Neural progenitor cell (in vitro differentiated cells): ENCODE measurements at regions not wholly inside any gene's neighbourhood (a gene's known extent, or its start where the extent isn't known, plus 50 kb on each side); places are given as distances from the start of the nearest gene placed in this dataset.

Source experiments
- DNase-seq: peaks from one replicate; pipeline ENCODE4 v3.0.0-alpha.2; 2016; ENCODE audit warnings: low spot score
- H2AFZ ChIP-seq: fragments of 200-600 bp; sonication (generic); replicated peaks from 2 replicates; pipeline ENCODE4 v1.6.1; 2016; ENCODE audit warnings: antibody characterized with exemption
- H3F3A ChIP-seq: fragments of 200-600 bp; sonication (generic); 2 replicates; pipeline ENCODE4 v1.6.1; 2016; ENCODE audit warnings: antibody characterized with exemption, low read depth
- H3K27ac ChIP-seq: fragments of 200-600 bp; sonication (generic); 2 replicates; pipeline ENCODE4 v1.5.1; 2016; ENCODE audit warnings: mild to moderate bottlenecking
- H3K27me3 ChIP-seq: fragments of 200-600 bp; sonication (generic); 2 replicates; pipeline ENCODE4 v1.6.1; 2016; ENCODE audit warnings: mild to moderate bottlenecking, moderate library complexity
- H3K36me3 ChIP-seq: fragments of 200-600 bp; sonication (generic); 2 replicates; pipeline ENCODE4 v1.5.1; 2016
- H3K4me1 ChIP-seq: fragments of 200-600 bp; sonication (generic); 2 replicates; pipeline ENCODE4 v1.6.1; 2016; ENCODE audit warnings: mixed run types
- H3K4me2 ChIP-seq: fragments of 200-600 bp; sonication (generic); 2 replicates; pipeline ENCODE4 v1.6.1; 2016
- H3K4me3 ChIP-seq: fragments of 200-600 bp; sonication (generic); 2 replicates; pipeline ENCODE4 v1.5.1; 2016
- H3K79me2 ChIP-seq: fragments of 200-600 bp; sonication (generic); 2 replicates; pipeline ENCODE4 v1.6.1; 2016; ENCODE audit warnings: low read depth
- H3K9ac ChIP-seq: fragments of 200-600 bp; sonication (generic); 2 replicates; pipeline ENCODE4 v1.6.1; 2016
- H3K9me3 ChIP-seq: fragments of 200-600 bp; sonication (generic); 2 replicates; pipeline ENCODE4 v1.5.1; 2016; ENCODE audit warnings: low read depth
- H4K20me1 ChIP-seq: fragments of 200-600 bp; sonication (generic); 2 replicates; pipeline ENCODE4 v1.6.1; 2016; ENCODE audit warnings: low read depth
- H3K27ac Mint-ChIP-seq: 3 replicates; pipeline ENCODE4 v1.8.0; 2021; ENCODE audit warnings: mixed read lengths
- H3K27me3 Mint-ChIP-seq: 2 replicates; pipeline ENCODE4 v1.8.0; 2022; ENCODE audit warnings: low read depth, mild to moderate bottlenecking, inconsistent platforms, moderate library complexity, mixed read lengths; ENCODE audit not compliant: insufficient read depth
- H3K36me3 Mint-ChIP-seq: 3 replicates; pipeline ENCODE4 v1.8.0; 2021; ENCODE audit warnings: mixed read lengths
- H3K4me1 Mint-ChIP-seq: 3 replicates; pipeline ENCODE4 v1.8.0; 2021; ENCODE audit warnings: mixed read lengths
- H3K4me3 Mint-ChIP-seq: 3 replicates; pipeline ENCODE4 v1.8.0; 2021; ENCODE audit warnings: mild to moderate bottlenecking, moderate library complexity, mixed read lengths
- H3K9me3 Mint-ChIP-seq: 3 replicates; pipeline ENCODE4 v1.8.0; 2020; ENCODE audit warnings: mixed read lengths
- EZH2 ChIP-seq: fragments of 200-600 bp; sonication (generic); IDR thresholded peaks from 2 replicates; pipeline ENCODE4 v1.6.1; 2017; ENCODE audit warnings: antibody characterized with exemption, mild to moderate bottlenecking, moderate library complexity
- EZH2phosphoT487 ChIP-seq: fragments of 200-600 bp; sonication (generic); IDR thresholded peaks from 2 replicates; pipeline ENCODE4 v1.6.1; 2017; ENCODE audit warnings: antibody characterized with exemption
- TF ChIP-seq, protein P1 (sequence below): fragments of 200-600 bp; sonication (generic); IDR thresholded peaks from 2 replicates; pipeline ENCODE4 v1.5.1; 2017; ENCODE audit warnings: antibody characterized with exemption, mild to moderate bottlenecking

GRCh38 chr12:30810918-30811317 is 56.2 kb upstream of the CAPRIN2 start:
- TF ChIP-seq, protein P1, sequence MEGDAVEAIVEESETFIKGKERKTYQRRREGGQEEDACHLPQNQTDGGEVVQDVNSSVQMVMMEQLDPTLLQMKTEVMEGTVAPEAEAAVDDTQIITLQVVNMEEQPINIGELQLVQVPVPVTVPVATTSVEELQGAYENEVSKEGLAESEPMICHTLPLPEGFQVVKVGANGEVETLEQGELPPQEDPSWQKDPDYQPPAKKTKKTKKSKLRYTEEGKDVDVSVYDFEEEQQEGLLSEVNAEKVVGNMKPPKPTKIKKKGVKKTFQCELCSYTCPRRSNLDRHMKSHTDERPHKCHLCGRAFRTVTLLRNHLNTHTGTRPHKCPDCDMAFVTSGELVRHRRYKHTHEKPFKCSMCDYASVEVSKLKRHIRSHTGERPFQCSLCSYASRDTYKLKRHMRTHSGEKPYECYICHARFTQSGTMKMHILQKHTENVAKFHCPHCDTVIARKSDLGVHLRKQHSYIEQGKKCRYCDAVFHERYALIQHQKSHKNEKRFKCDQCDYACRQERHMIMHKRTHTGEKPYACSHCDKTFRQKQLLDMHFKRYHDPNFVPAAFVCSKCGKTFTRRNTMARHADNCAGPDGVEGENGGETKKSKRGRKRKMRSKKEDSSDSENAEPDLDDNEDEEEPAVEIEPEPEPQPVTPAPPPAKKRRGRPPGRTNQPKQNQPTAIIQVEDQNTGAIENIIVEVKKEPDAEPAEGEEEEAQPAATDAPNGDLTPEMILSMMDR, result no peak
- TF ChIP-seq EZH2, result no peak
- TF ChIP-seq EZH2phosphoT487, result no peak
- peaks cover 3% of the 10 kb centered on the region for H3K9me3 Mint-ChIP-seq

DNA sequence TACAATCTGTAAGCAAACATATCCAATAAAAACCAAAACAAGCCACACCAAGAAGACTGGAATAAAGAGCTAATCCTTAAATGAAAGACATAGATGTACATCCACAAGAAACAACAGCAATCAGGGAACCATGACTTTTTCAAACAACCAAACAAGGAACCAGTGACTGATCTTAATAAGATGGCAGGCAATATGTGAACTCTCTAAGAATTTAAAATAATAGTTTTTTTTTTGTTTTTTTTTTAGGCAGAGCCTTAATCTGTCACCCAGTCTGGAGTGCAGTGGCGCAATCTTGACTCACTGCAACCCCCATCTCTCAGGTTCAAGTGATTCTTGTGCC is 52.9 kb upstream of the CAPRIN2 start:
- no peaks in the 10 kb centered on the region for H4K20me1 ChIP-seq
- no peak for DNase-seq
- no peaks in the 10 kb centered on the region for H3K36me3 ChIP-seq
- H3K9ac ChIP-seq, result no peak overlapping the region
- no peak overlapping the region for H3K27ac ChIP-seq
- H3K4me1 Mint-ChIP-seq, result no peaks in the 10 kb centered on the region
- H3K4me1 ChIP-seq, result no peaks in the 10 kb centered on the region
- no peak overlapping the region for H3K4me3 ChIP-seq
- no peaks in the 10 kb centered on the region for H3K9me3 ChIP-seq
- peaks cover 2% of the 10 kb centered on the region for H3K27me3 Mint-ChIP-seq
- no peaks in the 10 kb centered on the region for H3K27me3 ChIP-seq
- H3K27ac Mint-ChIP-seq, result no peak overlapping the region
- H2AFZ ChIP-seq, result no peak overlapping the region
- H3K9me3 Mint-ChIP-seq, result peaks cover 16% of the 10 kb centered on the region
- no peaks in the 10 kb centered on the region for H3F3A ChIP-seq
- no peak overlapping the region for H3K4me3 Mint-ChIP-seq
- H3K79me2 ChIP-seq, result no peaks in the 10 kb centered on the region
- TF ChIP-seq, protein P1, result no peak
- TF ChIP-seq EZH2 (no peak), EZH2phosphoT487 (no peak)
- no peak overlapping the region for H3K4me2 ChIP-seq
- H3K36me3 Mint-ChIP-seq, result peaks cover 4% of the 10 kb centered on the region

More at GRCh38 chr12:30810918-30811317, 56.2 kb upstream of the CAPRIN2 start:
- H3K27ac Mint-ChIP-seq, result no peak overlapping the region
- Histone ChIP-seq H3K79me2 (no peaks in the 10 kb centered on the region), H3F3A (no peaks in the 10 kb centered on the region), H2AFZ (no peak overlapping the region), H3K9me3 (no peaks in the 10 kb centered on the region), H3K27me3 (no peaks in the 10 kb centered on the region), H3K4me2 (no peak overlapping the region), H3K4me1 (no peaks in the 10 kb centered on the region), H4K20me1 (no peaks in the 10 kb centered on the region), H3K27ac (no peak overlapping the region), H3K36me3 (no peaks in the 10 kb centered on the region), H3K4me3 (no peak overlapping the region), H3K9ac (no peak overlapping the region)
- H3K36me3 Mint-ChIP-seq, result peaks cover 2% of the 10 kb centered on the region
- no peak overlapping the region for H3K4me3 Mint-ChIP-seq
- H3K27me3 Mint-ChIP-seq, result no peaks in the 10 kb centered on the region
- H3K4me1 Mint-ChIP-seq, result no peaks in the 10 kb centered on the region
- DNase-seq, result no peak

GRCh38 chr12:30806989-30807694 is 52.4 kb upstream of the CAPRIN2 start:
- Mint-ChIP-seq H3K36me3 (peaks cover 4% of the 10 kb centered on the region), H3K4me1 (no peaks in the 10 kb centered on the region), H3K27me3 (peaks cover 2% of the 10 kb centered on the region), H3K9me3 (peaks cover 16% of the 10 kb centered on the region), H3K4me3 (no peak overlapping the region), H3K27ac (no peak overlapping the region)
- H3K36me3 ChIP-seq, result no peaks in the 10 kb centered on the region
- no peaks in the 10 kb centered on the region for H4K20me1 ChIP-seq
- no peak overlapping the region for H3K9ac ChIP-seq
- H3K9me3 ChIP-seq, result no peaks in the 10 kb centered on the region
- no peak overlapping the region for H3K4me3 ChIP-seq
- DNase-seq, result peak; percentile 79
- H3F3A ChIP-seq, result no peaks in the 10 kb centered on the region
- no peaks in the 10 kb centered on the region for H3K27me3 ChIP-seq
- no peaks in the 10 kb centered on the region for H3K4me1 ChIP-seq
- no peak overlapping the region for H3K27ac ChIP-seq
- H3K79me2 ChIP-seq, result no peaks in the 10 kb centered on the region
- no peak for TF ChIP-seq EZH2phosphoT487
- TF ChIP-seq, protein P1, result peak; percentile 93
- H3K4me2 ChIP-seq, result no peak overlapping the region
- peak overlapping the region; percentile 95 for H2AFZ ChIP-seq
